ENCODE measurements at regions not wholly inside any gene's neighbourhood (a gene's known extent, or its start where the extent isn't known, plus 50 kb on each side); places are given as distances from the start of the nearest gene placed in this dataset.

DNA sequence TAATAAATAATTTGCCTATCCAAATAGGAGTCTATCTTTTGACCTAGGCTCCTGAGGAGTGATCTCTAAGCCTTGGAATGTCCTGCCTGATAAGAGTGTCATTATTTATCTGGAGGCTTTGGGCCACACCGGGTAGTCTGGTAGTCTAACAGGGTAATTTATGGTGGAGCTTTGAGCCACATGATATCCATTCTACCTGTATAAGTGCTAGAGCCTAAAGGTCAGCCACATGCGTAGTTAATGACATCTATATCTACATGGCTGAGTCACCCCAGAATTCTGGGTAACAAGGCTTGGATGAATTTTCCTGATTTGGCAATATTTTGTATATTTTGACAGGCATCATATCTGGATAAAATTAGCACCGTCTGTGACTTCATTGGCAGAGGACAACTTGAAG lies 681.4 kb downstream of the MCTP2 start:
- DNase-seq (ENCODE audit: low read depth) = no peak

DNA sequence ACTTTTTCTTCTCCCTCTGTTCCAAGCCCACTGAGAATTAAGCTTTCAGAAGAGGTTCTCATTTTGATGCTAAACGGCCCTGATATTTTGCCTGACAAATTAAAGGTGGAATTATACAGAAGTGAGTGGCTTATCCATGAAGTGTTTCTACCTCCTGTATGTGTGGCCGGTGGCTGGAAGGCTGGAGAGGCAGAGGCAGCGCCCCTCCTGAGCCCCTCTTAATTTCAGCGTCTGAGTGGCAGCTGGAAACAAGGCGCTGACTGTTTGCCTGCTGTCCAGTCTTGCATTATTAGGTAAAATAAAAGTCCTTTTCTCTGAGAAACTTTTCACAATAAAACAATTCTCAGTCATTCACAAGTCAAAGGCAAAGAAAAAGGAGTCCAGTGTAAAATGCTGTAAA lies 685.7 kb downstream of the MCTP2 start:
- no peak for DNase-seq (ENCODE audit: low read depth)

DNA sequence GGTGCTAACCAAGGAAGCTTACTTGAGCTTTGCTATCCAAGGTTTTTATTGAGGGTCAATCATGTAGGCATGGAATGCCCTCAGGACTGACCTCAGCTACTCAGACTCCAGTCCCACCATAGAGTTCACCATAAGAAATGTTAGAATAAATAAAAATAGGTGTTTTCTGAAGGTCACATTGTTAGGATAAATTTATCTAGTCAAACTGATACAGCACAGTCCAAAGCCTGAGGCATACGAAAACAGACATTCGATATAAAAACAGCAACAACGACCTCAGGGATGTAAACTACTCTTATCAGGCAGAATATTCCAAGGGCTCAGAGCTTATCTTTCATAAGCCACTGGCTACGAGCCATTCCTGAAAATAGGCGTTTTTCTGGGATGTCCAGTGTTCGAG lies 690.6 kb downstream of the MCTP2 start:
- no peak for DNase-seq (ENCODE audit: low read depth)

DNA sequence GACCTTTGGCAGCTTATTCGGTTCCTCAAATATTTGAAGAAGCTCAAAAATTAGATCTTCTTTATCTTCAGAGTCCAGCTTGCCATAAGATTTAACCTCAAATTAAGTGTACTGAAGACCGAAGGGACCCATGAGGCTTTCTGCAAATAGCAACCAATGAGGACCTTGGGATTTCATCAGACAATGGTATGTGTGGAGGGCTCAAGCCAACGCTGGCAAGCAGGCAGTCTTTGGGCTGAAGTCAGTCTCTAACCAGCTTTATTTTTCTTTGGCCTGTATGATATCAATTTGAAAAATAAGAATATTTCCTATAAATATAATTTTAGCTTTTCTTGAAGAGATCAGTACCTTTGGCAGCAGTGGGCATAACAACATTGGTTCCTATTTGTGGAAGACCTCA lies 692.7 kb downstream of the MCTP2 start:
- DNase-seq (ENCODE audit: low read depth) = no peak

DNA sequence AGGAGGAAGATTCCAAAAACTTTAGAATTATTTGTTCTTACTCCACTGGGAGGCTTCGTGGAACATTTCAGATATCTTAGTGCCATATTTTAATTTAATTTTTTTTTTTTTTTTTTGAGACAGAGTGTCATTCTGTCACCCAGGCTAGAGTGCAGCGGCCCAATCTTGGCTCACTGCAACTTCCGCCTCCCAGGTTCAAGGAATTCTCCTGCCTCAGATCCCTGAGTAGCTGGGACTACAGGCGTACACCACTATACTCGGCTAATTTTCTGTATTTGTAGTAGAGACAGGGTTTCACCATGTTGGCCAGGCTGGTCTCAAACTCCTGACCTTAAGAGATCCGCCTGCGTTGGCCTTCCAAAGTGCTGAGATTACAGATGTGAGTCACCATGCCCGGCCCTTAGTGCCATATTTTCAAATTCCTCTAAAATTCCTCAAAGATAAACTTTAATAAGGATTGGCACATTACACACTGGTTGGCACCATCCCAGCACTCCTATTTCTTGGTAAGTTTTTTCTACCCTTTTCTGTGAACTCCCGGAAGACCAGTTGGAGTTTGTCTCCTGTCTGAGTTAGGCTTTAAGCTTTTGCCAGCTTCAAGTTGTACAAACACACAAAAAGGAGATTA lies 693.7 kb downstream of the MCTP2 start:
- DNase-seq (ENCODE audit: low read depth) = no peak

DNA sequence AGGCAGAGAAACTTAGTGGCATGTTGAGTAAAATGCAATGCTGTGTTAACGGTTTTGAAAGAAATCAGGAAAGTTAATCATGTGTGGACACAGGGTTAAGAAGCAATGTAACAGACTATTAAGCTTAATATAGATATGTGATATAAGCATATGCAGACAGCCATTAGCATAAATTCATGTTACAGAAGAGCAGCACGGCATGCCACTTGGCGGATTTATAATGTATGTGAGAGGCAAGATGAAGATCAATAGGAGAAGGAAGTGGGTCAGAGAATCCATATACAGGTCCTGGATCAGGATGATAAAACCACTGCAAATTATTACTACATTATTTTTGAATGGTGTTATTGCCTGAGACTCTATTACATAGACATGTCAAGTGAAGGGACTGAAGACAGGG lies 694.3 kb downstream of the MCTP2 start:
- no peak for DNase-seq (ENCODE audit: low read depth)

DNA sequence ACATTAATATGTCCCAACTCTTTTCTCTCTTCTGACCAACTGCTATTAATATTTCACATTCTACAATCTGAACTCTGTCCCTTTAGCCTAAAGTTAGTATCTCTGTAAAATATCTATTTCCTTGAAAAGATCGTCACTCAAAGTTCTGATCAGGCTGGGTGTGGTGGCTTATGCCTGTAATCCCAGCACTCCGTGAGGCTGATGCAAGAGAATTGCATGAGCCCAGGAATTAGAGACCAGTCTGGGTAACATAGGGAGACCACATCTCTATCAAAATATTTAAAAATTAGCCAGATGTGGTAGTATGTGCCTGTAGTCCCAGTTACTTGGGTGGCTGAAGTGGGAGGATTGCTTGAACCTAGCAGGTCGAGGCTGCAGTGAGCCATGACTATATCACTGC lies 695.6 kb downstream of the MCTP2 start:
- DNase-seq (ENCODE audit: low read depth) = no peak

DNA sequence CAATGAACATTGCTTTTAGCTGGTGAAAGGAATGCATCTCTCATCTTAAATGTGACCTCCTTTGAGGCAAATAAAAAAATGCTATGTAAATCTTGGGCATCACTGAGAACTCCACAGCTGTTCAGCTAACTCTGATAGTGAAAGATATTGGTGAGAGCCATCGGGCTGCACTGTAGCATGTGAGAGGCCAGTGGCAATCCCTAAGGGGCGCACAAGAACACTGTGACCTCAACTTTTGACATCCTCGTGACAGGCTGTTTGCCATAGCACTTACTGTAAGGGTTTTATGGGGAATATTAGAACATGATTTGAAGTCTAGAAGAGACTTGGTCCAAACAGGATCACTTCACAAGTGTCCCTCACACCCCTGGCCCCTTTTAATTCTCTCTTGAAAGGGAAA lies 697.9 kb downstream of the MCTP2 start:
- DNase-seq (ENCODE audit: low read depth) = no peak

DNA sequence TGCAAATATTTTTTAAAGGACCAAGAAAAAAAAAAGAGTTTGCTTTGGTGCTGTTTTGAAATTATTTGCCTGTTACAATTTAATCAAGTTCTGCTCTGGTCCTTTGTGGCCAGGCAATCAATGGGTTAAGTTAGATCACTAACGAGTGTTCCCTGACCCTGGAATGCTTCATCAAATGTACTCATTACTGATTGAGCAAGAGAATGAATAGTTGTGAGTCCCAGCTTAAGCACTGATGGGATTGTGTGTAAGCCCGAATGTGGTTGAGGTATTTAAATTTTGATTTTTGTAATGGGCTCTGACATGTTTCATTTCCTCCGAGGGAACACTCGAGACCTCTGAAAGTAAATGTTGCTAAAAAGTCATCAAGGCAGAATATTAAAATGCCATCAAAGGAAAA lies 699.1 kb downstream of the MCTP2 start:
- no peak for DNase-seq (ENCODE audit: low read depth)

DNA sequence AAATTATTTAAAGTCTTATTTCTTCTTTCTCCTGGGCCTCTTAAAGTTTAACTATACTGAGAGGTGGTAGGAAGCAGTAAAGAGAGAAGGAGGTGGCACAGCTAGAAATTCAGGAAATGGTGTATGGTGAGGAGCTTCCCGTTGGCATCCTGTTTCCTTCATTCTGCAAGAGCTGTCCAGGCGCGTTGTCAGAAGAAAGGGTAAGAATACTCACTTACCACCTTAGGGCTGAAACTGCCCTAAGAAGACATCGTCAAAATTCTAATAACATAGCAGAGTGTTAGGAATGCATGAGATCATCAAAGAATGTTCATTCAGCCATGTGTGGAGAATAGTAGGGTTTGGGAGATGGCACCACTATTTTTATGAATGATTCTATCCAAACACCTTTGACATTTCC lies 699.6 kb downstream of the MCTP2 start:
- no peak for DNase-seq (ENCODE audit: low read depth)

DNA sequence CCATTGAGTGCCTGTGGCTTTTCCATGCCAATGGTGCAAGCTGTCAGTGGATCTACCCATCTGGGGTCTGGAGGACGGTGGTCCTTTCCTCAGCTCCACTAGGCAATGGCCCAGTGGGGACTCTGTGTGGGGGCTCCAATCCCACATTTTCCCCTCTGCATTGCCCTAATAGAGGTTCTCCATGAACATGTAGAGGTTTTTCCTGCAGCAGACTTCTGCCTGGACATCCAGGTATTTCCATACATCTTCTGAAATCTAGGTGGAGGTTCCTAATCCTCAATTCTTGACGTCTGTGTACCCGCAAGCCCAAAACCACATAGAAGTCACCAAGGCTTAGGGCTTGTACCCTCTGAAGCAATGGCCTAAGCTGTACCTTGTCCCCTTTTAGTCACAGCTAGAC lies 703.1 kb downstream of the MCTP2 start:
- no peak for DNase-seq (ENCODE audit: low read depth)

DNA sequence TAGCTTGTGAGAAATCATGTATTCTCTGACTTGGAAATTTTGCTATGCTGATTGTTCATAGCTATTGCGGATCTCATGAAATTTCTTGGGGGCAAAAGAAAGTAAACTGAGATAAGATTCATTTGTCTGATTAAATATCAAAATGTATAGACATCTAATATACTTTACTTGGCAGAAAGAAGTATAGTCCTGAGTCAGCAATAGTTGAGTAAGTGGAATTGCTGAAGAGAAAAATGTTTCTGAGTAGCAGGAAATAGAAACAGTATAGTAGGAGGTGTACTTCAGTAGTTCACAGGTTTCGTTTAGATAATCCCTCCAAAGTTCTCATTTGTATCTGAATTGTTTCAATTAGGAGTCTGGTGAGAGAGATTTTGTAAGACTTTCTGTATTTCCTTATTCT lies 705.9 kb downstream of the MCTP2 start:
- DNase-seq (ENCODE audit: low read depth) = no peak

DNA sequence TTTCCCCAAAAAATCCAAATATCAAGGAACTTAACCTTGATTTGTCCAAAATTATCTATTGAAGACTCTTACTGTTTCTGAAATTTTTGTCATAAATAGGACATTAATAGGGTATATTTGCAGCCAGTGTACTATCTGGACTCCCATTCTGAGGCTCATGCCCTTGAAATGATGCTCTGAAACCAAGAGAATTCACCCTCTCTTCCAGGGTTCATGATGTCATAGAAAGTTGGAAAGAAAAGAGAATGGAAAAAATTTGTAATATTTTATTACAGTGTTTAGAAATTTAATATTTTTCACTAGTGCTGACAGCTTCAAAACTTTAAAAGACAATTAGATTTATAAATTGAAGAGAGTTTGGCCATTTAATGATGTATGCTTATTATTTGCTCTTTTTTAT lies 712.5 kb downstream of the MCTP2 start:
- no peak for DNase-seq (ENCODE audit: low read depth)

DNA sequence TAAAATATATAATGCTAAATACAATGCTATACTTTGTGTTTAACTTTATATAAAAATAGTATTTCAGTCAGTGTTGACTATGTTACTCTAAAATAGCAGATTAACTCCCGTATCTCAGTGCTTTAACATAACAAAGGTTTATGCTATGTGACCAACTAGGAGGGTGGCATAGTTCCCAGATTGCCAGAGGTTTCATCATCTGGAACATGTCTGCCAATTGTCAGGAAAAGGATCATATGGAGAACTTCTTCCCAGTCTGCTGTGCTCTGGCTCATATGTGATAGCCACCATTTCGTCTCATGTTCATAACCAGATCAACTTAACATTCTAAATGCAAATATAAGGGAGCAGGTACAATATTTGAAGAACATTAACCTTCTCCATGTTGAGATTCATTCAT lies 720.2 kb downstream of the MCTP2 start:
- no peak for DNase-seq (ENCODE audit: low read depth)

DNA sequence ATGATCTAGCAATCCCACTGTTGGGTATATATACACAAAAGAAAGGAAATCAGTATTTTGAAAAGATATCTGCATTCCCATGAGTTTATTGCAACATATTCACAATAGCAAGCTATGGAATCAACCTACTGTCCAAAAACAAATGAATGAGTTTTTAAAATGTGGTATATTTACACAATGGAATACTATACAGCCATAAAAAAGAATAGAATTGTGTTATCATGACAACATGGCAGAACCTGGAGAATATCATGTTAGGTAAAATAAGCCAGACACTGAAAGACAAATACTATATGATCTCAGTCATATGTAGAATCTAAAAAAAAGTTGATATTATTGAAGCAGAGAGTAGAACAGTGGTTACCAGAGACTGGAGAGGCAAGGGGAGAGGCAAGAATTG lies 732.6 kb downstream of the MCTP2 start:
- no peak for DNase-seq (ENCODE audit: low read depth)

DNA sequence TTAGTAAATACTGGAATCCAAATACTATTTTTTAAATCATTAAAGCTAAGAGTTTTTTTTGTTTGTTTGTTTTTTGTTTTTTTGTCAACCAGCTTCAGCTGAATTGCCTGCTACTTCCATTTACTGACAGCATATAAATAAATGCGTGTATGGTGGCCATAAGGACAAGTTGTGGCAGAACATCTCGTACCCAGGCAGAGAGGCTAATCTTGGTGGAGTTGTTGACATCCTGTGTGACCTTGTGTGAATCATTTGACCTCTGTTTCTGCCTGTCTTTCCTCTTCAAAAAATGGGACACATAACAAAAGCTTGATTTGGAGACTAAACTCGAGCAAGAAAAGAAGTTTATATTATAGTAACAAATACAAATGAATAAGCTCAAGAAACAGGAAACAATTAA lies 734.2 kb downstream of the MCTP2 start:
- DNase-seq (ENCODE audit: low read depth) = no peak

DNA sequence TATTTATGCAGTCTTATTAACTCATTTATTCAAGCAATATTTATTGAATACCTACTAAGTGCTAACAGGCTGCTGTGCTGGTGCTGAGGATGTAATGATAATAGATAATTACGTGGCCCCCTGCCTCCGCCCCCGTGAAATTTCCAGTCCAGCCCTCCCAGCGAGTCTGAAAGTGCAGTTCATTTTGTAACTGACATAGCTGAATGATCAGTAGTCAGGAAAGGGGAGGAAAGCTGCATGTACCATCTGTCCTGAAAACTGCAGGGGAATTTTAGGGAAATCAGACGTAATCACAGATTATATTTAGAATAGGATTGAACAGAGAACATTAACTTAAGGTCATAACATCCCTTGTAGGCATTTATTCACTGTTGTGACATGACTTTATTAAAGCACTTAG lies 736.8 kb downstream of the MCTP2 start:
- no peak for DNase-seq (ENCODE audit: low read depth)

DNA sequence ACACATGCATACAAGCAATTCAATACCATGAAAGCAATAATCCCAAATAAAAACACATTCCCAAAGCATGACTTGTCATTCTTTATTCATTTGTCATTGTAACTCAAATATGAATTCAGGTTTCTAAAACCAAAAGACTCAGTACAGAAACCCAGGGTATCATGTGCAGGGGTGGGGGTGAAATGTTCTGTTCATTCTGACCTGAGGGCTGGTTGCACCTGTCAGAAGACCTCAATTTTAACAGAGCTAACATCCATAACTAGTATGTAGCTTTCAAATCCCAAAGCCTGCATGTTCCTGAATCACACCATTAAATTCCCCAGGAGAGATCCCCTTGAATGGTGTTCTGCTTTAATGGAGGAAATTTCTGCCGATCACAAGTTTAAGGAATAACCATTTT lies 738.7 kb downstream of the MCTP2 start:
- no peak for DNase-seq (ENCODE audit: low read depth)

DNA sequence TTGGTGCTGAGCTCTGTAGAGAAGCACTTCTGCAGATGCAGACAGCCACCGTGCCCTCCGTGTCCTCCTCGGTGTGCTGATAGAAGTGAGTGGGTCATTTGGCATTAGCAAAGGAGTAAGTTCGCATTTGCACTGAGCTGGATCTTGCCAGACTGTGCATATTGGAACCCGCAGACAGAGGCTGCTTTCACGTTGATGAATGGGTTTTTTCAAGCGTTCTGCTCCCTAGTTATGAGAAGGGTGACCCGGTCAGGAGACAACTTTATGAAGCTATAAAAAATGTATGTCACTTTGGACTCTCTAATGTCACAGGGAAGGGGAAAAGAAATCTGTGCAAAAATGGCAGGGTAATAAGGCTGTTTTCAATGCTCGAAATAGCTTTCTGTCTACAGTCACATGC lies 739.4 kb downstream of the MCTP2 start:
- DNase-seq (ENCODE audit: low read depth) = no peak

DNA sequence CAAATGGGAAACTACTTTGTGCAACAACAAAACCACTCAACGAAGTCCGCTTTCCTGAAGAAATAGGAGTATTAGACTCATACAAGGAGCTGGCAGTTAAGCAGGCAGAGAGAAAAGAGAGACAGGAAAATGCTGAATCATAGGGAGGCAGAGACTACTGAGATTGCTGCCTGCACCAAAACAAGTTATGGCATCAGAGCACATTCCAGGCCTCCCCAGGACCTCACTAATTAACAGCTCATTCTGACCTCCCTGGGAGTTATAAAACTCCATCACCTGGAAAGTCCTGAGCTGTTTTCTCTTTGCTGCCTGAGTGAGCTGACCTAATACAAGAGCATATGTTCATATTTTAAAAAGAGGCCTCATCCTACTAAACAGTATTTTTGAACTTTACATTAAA lies 741.0 kb downstream of the MCTP2 start:
- no peak for DNase-seq (ENCODE audit: low read depth)

DNA sequence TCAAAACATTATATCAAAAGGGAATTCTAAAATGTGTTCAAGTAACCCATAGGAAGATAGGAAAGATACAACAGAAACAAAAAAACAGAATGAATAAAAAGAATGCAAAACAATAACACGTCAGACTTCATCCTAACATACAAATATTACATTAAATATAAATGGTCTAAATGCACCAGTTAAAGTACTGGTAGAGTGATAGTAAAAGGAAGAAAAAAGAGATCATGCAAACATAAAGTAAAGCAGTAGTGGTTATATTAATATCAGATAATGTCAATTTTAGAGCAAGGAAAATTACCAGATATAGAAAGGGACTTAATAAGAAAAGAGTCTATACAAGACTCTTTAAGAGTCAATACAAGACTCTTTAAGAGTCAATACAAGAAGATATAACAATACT lies 755.7 kb downstream of the MCTP2 start:
- DNase-seq (ENCODE audit: low read depth) = no peak

DNA sequence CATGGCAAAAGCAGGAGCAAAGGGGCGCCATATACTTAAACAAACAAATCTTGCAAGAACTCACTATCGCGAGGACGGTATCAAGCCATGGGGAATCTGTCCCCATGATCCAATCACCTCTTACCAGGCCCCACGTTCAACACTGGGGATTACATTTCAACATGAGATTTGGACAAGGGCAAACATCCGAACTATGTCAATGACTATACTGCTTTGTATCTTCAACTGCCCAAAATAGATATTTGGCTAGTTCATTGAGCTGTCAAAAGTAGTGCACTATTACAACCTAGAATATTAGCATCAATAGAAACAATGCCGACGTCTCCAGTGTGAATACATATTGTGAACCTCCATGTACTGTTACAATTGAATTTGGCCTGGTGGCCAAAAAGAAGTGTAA lies 760.4 kb downstream of the MCTP2 start:
- no peak for DNase-seq (ENCODE audit: low read depth)

DNA sequence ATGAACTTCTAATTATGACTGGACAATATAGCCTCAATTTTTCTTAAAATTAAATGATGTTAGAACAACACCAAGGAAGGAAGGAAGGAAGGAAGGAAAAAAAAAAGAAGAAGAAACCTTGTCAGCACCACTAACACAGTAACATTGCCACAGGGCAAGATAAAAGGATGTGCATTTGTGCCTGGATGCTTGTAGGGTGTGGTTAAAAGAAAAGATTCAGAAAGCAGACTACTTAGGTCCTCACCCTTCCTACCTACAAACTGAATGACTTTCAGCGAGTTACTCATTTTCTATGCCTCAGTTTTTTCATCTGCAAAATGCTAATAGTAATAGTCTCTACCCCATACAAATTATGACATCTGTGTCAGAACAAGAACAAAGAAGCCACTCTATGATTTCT lies 778.3 kb downstream of the MCTP2 start:
- DNase-seq (ENCODE audit: low read depth) = no peak

DNA sequence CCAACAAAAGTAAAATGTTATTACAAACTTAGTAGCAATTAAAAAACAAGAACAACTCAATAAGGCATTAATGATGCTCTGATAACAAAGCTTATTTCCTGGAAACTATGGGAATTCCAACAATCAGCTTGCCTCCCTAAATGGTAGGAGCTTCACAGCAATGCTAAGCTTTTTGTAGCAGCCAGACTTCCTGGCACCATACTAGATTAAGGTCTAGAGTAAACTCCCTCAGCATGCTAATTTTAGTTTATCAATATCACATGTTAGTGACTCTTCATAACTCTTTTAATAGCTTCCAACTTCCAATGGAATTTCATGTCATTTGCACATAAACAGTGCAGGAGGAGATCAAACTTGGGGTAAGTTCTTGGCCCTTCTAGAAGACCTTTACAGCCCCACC lies 782.0 kb downstream of the MCTP2 start:
- no peak for DNase-seq (ENCODE audit: low read depth)
